ENCODE measurements at regions not wholly inside any gene's neighbourhood (a gene's known extent, or its start where the extent isn't known, plus 50 kb on each side); places are given as distances from the start of the nearest gene placed in this dataset.

DNA sequence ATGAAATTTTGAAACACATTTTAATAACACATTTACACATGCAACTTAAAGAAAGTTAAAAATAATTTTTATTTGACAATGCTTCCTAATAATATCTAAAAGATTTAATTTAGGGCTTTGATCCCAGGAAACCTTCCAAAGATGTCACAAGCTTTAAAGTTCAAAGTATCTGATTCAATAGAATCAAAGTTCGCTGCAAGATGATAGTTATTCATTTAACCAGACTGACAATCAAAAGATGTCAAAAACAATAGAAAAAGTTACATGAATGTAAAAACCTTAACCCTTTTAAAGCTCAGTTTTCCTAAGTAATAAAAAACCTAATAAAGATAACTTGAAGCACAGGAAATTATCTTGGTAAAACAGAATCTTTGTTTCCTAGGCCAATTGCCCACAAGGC, 67.7 kb downstream of the SDR9C7 start:
- TF ChIP-seq, protein P1, sequence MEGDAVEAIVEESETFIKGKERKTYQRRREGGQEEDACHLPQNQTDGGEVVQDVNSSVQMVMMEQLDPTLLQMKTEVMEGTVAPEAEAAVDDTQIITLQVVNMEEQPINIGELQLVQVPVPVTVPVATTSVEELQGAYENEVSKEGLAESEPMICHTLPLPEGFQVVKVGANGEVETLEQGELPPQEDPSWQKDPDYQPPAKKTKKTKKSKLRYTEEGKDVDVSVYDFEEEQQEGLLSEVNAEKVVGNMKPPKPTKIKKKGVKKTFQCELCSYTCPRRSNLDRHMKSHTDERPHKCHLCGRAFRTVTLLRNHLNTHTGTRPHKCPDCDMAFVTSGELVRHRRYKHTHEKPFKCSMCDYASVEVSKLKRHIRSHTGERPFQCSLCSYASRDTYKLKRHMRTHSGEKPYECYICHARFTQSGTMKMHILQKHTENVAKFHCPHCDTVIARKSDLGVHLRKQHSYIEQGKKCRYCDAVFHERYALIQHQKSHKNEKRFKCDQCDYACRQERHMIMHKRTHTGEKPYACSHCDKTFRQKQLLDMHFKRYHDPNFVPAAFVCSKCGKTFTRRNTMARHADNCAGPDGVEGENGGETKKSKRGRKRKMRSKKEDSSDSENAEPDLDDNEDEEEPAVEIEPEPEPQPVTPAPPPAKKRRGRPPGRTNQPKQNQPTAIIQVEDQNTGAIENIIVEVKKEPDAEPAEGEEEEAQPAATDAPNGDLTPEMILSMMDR (conservative IDR thresholded peaks at IDR 0.05 in 1 of 2, IDR thresholded peaks at IDR 0.05 in 1 of 2; ENCODE audit: low read depth in 1 of 2, low read length in 2 of 2): no peak
- no peak for TF ChIP-seq EZH2 (IDR thresholded peaks at IDR 0.05; ENCODE audit: low read length, missing control alignments)
